A673 (cell line): ENCODE measurements at regions not wholly inside any gene's neighbourhood (a gene's known extent, or its start where the extent isn't known, plus 50 kb on each side); places are given as distances from the start of the nearest gene placed in this dataset.
"Not testable (repeated sequence)": the region's sequence is repeated elsewhere in the genome, so short reads cannot be mapped to it uniquely, and the experiment has no call there.

Experiments used
- EZH2 ChIP-seq: fragments of 200-600 bp; sonication (generic); IDR thresholded peaks from 2 replicates; pipeline ENCODE4 v1.6.1; 2017; ENCODE audit warnings: borderline replicate concordance, low read depth, mild to moderate bottlenecking, mixed read lengths, antibody characterized with exemption, low read length; ENCODE audit not compliant: poor library complexity, severe bottlenecking
- TF ChIP-seq, protein P1 (sequence below): fragments of 300-800, 200-600 bp; sonication (generic); conservative IDR thresholded peaks from 2 replicates; pipeline ENCODE4 v1.5.1; 2017; ENCODE audit warnings: low read depth, mild to moderate bottlenecking, antibody characterized with exemption, low read length, moderate library complexity, mixed read lengths

GRCh38 chr1:195648875-195649274, 959.4 kb downstream of the KCNT2 start:
- TF ChIP-seq, protein P1, sequence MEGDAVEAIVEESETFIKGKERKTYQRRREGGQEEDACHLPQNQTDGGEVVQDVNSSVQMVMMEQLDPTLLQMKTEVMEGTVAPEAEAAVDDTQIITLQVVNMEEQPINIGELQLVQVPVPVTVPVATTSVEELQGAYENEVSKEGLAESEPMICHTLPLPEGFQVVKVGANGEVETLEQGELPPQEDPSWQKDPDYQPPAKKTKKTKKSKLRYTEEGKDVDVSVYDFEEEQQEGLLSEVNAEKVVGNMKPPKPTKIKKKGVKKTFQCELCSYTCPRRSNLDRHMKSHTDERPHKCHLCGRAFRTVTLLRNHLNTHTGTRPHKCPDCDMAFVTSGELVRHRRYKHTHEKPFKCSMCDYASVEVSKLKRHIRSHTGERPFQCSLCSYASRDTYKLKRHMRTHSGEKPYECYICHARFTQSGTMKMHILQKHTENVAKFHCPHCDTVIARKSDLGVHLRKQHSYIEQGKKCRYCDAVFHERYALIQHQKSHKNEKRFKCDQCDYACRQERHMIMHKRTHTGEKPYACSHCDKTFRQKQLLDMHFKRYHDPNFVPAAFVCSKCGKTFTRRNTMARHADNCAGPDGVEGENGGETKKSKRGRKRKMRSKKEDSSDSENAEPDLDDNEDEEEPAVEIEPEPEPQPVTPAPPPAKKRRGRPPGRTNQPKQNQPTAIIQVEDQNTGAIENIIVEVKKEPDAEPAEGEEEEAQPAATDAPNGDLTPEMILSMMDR, result not testable (repeated sequence)
- not testable (repeated sequence) for TF ChIP-seq EZH2
